ENCODE measurements at regions not wholly inside any gene's neighbourhood (a gene's known extent, or its start where the extent isn't known, plus 50 kb on each side); places are given as distances from the start of the nearest gene placed in this dataset.

DNA sequence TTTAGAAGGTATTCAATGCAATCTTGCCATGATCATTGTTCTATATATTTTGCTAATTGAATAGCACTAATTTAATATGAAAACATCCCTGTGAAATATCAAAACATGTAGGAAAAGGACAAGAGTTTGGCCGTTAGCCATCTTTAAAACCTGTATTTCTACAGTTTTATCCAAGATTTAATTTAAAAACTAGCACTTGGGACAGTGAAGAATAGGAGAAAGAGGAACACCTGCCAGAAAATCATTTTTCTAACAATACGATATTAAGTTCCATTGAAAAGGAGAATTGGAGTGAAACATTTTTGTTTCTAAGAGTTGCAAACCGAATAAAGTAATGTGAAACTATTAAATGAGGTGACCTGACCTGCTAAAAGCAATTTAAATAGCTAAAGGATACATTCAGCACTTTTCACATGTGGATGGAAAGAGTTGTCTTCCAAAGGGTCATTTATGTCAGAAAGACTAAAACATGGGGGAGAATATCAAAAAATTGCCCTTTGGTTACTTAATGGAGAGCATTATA, 1673.6 kb upstream of the MIR17HG start:
- Mint-ChIP-seq H3K27ac (no peak overlapping the region), H3K9me3 (no peaks in the 10 kb centered on the region)
- POLR2A ChIA-PET = no interaction called here

GRCh38 chr13:89678466-89679121, 1668.9 kb upstream of the MIR17HG start:
- Mint-ChIP-seq H3K36me3 (no peaks in the 10 kb centered on the region), H3K4me1 (no peaks in the 10 kb centered on the region), H3K4me3 (no peak overlapping the region), H3K27ac (no peak overlapping the region), H3K27me3 (ENCODE audit: low read depth) (no peaks in the 10 kb centered on the region), H3K9me3 (no peaks in the 10 kb centered on the region)
- DNase-seq (ENCODE audit: low spot score) (no peak), ATAC-seq (no peak)
- ChIA-PET POLR2A (no interaction called here), CTCF (no interaction called here)
- TF ChIP-seq SMAD4 (CRISPR knock-in tag; IDR thresholded peaks at IDR 0.05) (no peak), ZNF423 (CRISPR knock-in tag; IDR thresholded peaks at IDR 0.05) (no peak), ERG (CRISPR knock-in tag; IDR thresholded peaks at IDR 0.05) (no peak), NFYB (CRISPR knock-in tag; conservative IDR thresholded peaks at IDR 0.05; ENCODE audit: low read depth) (no peak), FOXP4 (CRISPR knock-in tag; IDR thresholded peaks at IDR 0.05) (no peak), AFF4 (CRISPR knock-in tag; IDR thresholded peaks at IDR 0.05; ENCODE audit: borderline replicate concordance) (no peak), JUN (CRISPR knock-in tag; IDR thresholded peaks at IDR 0.05) (no peak), CBFB (CRISPR knock-in tag; IDR thresholded peaks at IDR 0.05; ENCODE audit: low read depth) (no peak), HMGA2 (CRISPR knock-in tag; IDR thresholded peaks at IDR 0.05) (no peak), JAZF1 (CRISPR knock-in tag; IDR thresholded peaks at IDR 0.05) (no peak), ETV6 (CRISPR knock-in tag; IDR thresholded peaks at IDR 0.05) (no peak), OVOL2 (CRISPR knock-in tag; IDR thresholded peaks at IDR 0.05; ENCODE audit: borderline replicate concordance) (no peak), ZNF121 (CRISPR knock-in tag; IDR thresholded peaks at IDR 0.05) (no peak)
- TF ChIP-seq, protein P1, sequence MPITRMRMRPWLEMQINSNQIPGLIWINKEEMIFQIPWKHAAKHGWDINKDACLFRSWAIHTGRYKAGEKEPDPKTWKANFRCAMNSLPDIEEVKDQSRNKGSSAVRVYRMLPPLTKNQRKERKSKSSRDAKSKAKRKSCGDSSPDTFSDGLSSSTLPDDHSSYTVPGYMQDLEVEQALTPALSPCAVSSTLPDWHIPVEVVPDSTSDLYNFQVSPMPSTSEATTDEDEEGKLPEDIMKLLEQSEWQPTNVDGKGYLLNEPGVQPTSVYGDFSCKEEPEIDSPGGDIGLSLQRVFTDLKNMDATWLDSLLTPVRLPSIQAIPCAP (CRISPR knock-in tag; IDR thresholded peaks at IDR 0.05) = no peak
- TF ChIP-seq, protein P2, sequence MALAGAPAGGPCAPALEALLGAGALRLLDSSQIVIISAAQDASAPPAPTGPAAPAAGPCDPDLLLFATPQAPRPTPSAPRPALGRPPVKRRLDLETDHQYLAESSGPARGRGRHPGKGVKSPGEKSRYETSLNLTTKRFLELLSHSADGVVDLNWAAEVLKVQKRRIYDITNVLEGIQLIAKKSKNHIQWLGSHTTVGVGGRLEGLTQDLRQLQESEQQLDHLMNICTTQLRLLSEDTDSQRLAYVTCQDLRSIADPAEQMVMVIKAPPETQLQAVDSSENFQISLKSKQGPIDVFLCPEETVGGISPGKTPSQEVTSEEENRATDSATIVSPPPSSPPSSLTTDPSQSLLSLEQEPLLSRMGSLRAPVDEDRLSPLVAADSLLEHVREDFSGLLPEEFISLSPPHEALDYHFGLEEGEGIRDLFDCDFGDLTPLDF (CRISPR knock-in tag; IDR thresholded peaks at IDR 0.05) = no peak
- TF ChIP-seq, protein P3, sequence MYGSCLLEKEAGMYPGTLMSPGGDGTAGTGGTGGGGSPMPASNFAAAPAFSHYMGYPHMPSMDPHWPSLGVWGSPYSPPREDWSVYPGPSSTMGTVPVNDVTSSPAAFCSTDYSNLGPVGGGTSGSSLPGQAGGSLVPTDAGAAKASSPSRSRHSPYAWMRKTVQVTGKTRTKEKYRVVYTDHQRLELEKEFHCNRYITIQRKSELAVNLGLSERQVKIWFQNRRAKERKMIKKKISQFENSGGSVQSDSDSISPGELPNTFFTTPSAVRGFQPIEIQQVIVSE (CRISPR knock-in tag; IDR thresholded peaks at IDR 0.05; ENCODE audit: borderline replicate concordance) = no peak
- TF ChIP-seq, protein P4, sequence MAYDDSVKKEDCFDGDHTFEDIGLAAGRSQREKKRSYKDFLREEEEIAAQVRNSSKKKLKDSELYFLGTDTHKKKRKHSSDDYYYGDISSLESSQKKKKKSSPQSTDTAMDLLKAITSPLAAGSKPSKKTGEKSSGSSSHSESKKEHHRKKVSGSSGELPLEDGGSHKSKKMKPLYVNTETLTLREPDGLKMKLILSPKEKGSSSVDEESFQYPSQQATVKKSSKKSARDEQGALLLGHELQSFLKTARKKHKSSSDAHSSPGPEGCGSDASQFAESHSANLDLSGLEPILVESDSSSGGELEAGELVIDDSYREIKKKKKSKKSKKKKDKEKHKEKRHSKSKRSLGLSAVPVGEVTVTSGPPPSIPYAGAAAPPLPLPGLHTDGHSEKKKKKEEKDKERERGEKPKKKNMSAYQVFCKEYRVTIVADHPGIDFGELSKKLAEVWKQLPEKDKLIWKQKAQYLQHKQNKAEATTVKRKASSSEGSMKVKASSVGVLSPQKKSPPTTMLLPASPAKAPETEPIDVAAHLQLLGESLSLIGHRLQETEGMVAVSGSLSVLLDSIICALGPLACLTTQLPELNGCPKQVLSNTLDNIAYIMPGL (CRISPR knock-in tag; IDR thresholded peaks at IDR 0.05) = no peak

More for the DNA sequence above, 1673.6 kb upstream of the MIR17HG start:
- H3K4me3 Mint-ChIP-seq = no peak overlapping the region
- CTCF ChIA-PET = no interaction called here
- H3K36me3 Mint-ChIP-seq = no peaks in the 10 kb centered on the region
- H3K4me1 Mint-ChIP-seq = no peaks in the 10 kb centered on the region
- DNase-seq (ENCODE audit: low spot score) (no peak), ATAC-seq (no peak)
- no peak for TF ChIP-seq ZNF219 (CRISPR knock-in tag; IDR thresholded peaks at IDR 0.05; ENCODE audit: borderline replicate concordance)
- no peak for TF ChIP-seq ATF1 (CRISPR knock-in tag; IDR thresholded peaks at IDR 0.05)
- TF ChIP-seq ZBTB21 (CRISPR knock-in tag; IDR thresholded peaks at IDR 0.05; ENCODE audit: borderline replicate concordance) = no peak
- no peaks in the 10 kb centered on the region for H3K27me3 Mint-ChIP-seq (ENCODE audit: low read depth)
